ENCODE measurements at regions not wholly inside any gene's neighbourhood (a gene's known extent, or its start where the extent isn't known, plus 50 kb on each side); places are given as distances from the start of the nearest gene placed in this dataset.

DNA sequence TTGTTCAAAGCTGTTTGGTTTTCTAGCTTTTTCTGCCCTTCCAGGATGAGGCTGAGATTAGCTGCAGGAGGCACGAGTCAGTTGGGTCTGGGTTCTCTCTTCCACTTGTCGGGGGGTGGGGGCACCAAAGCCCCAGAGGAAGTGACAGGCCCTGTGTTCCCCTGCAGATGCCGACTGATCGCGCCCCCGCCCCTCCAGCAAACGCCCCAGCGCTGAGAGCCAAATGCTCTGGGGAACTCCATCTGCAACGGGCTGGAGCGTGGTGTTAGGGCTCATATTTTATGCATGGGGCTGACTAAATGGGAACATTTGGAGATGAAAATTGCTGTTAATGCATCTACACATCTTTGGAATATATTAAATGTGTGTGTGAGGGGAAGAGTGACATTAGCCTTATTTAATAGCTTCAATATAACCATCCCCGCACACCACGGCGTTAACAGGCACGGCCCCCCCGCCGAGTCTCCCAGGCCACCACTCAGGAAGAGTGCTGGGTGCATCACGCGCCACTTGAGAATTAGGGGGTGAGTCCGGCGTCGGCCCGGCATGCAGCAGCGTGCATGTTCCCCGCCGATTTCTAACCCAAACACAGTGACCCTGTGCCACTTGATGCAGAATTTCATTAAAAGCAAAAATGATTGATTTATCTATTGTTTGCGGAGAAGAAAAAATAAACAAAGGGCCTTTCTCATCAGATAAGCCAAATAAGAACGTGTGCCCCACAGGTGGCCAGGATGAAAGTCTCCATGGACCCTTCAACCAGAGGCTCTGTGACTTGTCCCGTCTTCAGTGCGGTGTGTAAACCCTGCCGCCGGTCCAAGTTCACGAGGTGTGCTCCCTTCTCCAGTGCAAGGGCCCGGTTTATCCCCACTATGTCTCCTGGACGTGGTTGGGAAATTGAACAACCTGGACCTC is 165.0 kb upstream of the RTL1 start:
- DNase-seq (ENCODE audit: low read depth), result no peak

DNA sequence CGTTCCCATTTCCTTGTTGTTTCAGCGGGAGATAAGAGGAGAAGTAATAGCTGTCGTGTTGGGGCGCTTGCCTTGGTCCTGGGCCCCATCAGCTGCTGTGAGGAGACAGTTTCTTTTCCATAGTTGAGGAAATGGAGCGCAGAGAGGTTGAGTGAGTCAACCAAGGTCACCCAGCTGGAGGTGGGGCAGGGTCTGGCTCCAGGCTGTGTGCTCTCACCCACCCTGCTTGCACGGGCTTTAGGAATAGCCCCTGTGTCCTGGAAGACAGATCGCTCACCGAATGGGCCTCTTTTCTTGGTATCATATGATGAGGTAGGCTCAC is 165.7 kb upstream of the RTL1 start:
- no peak for DNase-seq (ENCODE audit: low read depth)

DNA sequence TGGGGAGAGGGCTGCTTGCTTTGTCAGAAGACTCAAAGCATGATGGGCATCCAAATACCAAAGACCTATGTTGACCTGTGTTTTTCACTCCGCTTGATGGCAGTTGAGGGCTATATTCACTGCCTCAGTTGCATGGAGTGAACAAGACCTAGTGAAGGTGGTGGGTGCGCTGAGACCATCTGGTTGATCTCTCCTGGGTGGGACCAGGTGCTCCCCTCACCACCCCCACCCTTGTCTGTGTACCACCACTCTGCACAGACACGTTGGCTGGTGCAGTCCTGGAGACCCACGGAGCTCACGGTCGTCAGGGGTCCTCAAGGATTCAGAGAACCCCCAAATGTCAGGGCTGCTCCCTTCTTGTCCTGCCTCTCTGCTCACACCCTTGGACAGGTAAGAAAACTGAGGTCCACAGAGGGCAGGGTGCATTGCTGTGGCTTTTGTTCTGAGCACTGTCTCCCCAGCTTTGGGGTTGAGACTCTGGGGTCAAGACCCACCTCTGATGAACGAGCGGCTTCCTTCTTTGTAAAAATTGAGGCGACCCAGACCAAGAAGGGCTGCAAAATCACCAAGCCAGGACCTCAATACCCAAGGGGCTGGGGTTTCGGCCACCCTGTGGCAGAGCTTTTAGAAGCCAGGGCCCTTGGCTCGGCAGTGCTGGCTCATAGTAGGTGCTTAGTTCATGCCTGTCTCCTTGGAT is 166.3 kb upstream of the RTL1 start:
- DNase-seq (ENCODE audit: low read depth), result no peak

DNA sequence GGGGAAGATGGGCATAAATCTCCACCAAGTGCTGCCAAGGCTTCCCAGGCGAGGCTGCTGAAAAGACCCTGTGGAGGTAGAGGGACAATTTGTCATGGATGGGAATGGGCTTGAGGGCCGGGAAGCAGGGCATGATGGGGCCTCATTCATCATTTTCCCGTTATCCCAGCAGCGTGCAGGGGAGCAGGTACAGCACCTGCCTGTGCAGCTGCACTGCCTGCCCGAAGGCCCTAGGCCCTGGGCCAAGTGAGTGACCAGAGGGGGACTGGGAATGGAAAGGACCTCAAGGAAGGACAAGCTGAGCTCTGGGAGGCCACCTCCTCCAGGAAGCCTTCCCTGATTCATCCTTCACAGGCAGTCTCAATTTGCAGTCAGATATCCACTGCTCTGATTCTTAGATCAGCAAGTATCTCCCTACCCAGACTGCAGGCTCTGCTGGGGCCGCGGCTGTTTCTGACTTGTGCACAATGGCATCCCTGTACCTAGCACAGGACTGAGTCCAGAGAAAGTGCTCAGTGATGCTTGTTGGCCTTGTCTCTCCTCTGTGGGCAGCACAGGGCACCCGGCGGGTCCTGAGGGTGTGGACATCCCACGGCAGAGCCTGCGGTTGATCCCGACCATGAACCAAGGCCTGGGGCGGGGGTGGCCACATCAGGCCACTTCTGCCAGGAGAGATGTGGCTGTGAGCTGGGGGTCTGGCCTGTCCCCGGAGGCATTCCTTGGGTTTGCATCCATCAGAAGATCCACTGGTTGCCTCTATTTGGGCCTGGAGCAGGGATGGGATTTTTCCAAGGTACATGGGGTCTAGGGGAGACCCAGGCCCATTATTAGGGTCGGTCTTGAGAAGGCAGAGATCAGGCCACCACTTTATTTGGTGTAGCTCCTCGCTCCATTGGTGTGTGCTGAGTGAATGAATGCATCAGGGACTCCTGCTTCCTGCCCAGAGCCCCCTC is 167.3 kb upstream of the RTL1 start:
- DNase-seq (ENCODE audit: low read depth), result no peak

DNA sequence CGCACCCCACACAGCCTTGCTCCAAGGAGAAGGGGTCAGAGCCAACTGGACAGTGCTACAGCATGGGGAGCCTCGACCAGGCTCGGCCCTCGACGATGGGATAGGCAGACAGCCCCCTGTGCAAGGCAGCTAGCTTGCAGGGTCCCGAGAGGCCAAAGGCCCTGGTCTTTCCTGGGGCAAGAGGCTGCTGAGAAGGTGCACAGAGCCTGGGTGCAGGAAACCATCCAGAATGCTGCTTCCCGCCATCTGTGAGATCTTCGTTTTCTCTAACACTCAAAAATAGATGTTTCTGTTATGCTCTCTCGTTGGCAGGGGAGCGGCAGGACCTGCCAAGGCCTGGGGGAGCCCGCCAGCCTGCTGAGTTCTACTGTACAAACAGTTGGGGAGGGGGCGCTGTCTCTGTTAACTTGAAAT is 168.0 kb upstream of the RTL1 start:
- DNase-seq (ENCODE audit: low read depth), result no peak

DNA sequence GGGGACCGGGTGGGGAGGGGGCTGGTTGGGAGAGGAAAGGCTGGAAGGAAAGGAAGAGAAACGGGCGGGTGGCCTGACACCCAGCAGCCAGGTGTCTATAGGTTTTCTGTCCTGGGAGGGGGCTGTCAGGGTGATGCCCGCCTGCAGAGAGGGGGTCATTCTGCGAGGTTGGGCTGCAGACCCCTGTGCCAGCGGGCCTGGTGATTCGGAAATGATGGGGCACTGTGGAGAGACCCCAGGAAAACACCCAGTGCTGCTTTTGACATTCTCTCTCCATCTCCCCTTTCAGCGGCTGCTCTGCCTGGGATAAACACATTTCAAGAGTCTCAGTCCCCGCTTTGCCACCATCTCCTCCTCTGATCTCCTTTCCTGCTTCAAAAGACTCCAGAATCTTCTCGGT is 168.5 kb upstream of the RTL1 start:
- no peak for DNase-seq (ENCODE audit: low read depth)

DNA sequence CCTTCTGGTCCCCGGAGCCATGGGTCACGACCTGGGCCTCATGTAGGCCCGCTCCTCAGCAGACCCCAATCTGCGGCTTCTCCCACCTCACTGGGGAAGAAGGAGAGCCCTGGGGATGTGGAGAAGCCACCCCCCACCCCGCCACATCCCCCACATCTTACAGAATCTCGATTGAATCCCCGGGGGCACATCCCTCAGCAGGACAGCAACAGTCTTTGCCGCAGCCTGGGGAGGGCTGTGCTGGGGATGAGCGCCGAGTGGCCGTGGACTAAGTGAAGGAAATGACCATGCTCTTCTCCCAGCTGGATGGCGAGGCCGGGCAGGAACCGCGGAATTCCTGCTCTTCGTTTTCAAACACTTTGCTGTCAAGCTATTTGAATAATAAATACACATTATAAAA is 169.0 kb upstream of the RTL1 start:
- no peak for DNase-seq (ENCODE audit: low read depth)

DNA sequence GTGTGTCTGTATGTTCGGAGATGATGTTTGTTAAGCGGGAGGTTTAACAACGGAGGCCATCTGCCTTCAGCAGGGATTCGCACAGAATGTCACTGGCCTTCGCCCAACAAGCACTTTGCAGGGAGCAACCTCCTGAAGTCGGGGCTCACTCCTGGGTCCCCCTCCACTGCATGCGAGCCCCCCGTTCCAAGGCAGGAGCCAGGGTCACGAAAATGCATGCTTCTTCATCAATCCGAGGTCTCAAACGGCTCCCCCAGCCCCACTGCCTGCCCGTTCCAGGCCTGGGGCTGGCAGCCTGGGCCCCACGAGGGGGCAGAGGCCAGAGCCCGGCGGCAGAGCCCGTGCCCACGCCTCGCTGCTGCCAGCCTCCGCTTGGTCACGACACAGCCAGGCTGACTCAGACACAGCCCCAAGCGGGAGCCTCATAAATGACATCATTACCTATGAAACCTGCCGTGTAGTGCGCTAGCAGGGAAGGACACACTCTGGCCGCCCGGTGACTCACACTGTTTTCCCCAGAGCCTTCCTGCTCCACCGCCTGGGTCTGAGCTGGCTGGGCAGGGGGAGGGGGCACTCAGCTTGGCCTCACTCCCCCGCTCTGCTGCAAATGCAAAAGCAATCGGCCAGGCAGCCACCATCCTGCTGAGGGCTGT is 169.5 kb upstream of the RTL1 start:
- no peak for DNase-seq (ENCODE audit: low read depth)

DNA sequence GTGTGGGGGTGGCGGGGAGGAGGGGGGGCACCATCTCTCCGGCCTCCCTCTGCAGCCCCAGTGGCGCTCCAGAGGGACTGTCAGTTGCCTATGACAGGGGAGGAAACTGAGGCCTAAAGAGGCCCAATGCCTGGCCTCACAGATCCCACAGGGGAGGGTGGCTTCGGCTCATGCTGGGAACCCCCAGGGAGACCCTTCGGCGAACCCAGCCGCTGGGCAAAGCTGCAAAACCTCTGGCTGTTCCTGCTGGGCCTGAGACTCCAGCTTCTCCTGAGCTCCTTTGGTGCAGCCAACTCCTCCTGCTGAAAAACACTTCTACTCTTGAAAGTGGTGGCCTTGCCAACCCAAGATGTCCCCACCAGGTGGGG is 170.1 kb upstream of the RTL1 start:
- no peak for DNase-seq (ENCODE audit: low read depth)

DNA sequence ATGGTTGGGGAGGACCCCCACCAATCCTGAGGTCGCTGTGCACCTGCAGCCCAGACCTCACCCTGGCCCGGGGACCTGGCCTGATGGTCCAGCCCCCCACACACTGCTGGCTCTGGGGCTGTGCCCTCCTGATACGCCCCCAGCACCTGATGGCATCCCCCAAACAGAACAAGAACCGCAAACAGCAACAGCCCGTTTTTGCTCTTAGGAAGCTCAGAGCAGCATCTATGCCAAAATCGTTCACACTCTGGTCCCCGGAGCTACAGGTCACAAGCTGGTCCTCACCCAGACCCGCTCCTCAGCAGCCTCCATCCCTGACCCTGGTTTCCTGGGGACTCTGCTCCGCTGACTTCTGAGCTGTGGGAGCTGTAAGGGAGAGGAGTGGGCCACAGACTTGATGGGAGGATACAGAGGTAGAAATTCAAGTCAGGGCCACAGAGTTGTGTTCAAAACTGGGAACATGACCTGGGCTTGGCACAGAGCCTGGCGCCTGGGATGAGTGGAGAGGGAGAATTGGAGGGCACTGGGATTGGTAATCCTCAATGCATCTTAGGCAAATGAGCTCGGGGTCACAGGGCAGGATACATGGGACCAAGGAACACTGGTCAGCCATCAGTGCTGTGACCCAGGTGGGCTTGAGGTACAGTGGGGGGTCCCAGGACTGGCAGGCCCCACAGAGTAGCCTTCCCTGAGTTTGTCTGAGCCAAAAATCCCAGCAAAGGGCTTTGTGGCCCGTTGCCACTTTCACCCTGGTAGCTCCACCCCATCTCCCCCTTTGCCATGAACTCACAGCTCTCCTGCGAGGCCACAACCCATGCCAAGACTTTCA is 170.9 kb upstream of the RTL1 start:
- DNase-seq (ENCODE audit: low read depth), result no peak

DNA sequence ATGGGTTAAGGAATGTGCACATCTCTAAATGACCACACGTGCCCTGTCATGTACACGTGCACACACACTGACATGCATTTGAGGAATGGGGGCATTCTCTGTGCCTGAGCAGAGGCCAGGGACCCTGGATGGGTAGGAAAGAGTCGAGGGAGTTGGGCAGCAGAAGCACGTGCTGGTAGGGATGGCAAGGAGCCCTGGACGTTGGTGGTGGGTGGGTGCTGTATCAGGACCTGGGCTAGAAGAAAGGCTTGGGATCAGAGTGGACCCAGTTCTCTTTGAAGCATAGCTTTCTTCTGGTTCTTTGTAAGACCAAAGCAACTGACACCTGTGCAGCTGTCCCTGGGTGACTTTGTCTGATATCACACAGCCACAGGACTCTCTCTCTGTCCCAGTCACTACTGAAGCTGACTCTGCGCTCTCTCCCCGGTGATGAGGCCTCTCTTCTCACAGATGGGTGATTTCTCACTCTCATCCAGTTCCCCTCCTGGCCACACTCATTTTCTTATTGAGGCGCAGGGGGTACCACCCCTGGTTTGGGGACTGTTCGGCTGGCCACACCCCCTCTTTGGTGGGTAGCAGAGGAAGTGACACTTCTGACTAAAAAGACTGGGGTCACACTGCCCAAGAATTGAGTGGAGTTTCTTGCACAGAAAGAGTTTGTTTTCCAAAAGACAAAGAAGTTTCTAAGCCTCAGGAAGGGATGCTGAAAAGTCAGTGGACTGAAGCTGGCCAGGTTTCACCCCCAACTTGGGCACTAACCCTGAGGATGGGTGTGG is 171.7 kb upstream of the RTL1 start:
- no peak for DNase-seq (ENCODE audit: low read depth)

DNA sequence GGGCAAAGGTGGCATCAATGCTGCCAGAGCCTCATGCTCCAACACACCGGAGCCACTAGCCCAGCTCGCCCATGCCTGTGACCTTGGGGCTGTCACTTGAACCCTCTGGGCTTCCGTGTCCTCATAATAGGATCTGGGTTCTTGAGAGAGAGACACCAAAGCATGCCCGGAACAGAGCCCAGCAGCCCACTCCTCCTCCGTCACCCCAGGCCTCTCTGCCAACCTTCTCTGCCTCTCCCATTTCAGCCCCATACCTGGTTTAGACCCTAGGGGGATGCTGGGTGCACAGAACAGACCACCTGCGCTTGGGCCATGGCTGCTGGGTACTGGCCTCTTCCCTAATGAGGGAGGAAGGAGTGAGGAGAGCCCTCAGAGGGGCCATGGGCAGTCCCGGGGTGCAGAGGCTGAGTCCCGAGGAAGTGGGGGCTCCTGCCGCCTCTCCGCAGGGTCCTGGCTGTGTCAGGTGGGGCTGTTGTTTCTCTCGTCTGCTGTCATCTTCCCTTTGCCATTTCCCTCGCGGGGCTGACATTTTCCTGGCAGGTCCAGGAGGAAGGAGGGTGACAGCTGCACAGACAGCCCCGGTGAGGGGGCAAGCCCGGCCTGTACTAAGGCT is 172.4 kb upstream of the RTL1 start:
- no peak for DNase-seq (ENCODE audit: low read depth)

DNA sequence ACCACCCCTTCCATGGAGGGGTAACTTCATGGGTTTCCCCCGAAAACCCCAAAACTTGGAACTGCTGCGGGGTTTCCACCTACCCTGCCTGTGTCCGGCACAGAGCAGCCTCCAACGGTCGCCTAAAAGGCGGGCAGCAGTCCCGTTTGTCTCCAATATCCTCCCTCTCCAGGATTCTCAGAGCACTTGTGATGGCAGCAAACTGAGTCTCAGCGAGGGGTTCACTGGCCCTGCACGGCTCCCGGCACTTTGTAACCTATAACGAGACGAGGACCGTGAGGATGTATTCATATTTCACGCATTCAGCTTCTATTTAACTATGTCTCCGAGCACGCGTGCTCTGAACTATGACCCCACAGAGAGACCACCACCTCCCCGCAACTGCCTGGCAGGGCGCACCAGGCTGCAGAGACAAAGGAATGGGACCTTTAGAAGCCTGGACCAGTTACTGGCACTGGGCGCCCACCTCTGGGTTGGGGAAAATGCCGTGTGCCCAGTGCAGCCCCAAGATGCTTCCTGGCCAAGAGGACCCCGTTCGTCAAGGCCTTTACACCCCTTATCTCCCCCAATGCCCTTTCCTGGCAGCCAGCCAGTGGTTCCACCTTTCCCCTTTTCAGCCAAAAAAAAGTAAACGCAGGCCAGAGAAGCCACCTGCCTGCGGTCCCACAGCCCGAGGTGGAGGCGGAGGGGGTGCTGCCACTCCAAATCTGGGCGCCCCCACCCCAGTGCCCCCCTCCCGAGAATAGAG is 173.1 kb upstream of the RTL1 start:
- DNase-seq (ENCODE audit: low read depth), result no peak

DNA sequence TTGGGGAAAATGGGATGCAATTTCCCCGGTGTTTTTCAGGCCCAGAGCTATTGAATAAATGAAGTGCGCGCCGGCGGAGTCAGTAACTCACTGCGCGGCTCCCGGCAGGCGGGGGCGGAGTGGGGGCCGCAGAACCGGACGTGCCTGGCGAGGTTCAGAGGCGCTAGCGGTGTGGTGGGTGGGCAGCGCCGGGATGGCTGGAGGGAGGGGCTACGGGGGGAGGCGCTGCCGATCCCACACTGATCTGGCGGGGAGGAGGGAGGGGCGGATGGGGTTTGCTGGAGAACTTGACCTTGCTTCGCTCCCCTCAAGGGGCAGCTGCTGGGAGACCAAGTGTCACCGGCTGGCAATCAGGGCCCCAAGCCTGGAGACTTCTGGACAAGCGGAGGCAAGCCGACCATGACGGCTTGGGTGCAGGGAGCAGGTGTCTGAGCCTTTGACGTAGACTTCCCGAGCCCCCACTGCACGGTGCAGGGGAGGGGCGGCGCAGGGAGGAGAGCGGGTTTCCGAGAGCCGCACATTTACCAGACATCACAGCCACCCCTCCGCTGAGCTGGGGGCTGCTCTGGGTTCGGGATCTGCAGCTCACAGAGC is 174.1 kb upstream of the RTL1 start:
- no peak for DNase-seq (ENCODE audit: low read depth)

DNA sequence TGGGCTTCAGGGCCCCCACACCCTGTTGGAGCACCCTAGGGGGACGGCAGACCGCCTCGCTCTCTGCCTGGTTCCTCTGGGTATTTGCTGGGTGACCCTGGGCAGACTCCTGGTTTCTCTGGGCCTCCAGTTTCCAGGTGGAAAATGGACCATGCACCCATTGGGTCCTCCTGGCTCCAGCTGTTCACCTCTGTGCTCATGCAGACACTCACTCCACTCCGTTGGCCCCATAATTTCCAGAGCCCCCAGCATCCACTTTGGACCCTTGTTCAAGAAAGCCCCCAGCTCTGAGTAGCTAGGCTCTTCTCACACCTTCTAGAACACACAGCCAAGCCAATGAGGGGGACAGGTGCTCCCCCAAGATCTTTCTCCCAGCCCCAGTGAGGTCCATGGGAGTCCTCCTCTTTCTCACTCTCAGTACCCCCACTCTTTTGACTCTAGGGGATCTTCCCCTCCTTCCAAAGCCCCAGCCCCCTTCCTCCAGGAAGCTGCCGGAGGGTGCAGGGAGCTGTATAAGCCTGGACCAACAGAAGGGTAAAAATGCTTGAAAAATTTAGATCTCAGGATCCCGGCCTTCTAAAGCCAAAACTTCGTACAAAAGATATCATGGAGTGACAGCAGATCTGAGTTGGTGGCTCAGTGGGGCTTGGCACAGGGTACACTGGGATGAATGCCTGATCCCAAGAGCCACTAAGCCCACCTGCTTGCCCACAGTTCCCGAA is 174.8 kb upstream of the RTL1 start:
- no peak for DNase-seq (ENCODE audit: low read depth)

DNA sequence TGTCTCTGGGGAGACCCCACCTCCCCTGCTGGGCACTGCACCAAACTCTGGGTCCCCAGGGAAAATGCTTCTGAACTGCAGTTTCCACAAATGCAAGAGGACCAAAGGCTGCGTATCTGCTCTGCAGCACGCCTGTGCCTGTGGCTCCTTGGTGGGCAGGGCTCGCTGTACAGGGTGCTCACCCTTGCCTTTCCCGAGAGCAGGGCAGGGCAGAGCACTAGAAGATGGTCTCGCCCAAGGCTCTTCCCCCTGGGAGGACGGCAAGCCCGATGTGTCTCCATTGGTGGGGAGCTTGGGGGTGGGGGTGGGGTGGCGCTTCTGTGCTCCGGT is 175.3 kb upstream of the RTL1 start:
- no peak for DNase-seq (ENCODE audit: low read depth)

DNA sequence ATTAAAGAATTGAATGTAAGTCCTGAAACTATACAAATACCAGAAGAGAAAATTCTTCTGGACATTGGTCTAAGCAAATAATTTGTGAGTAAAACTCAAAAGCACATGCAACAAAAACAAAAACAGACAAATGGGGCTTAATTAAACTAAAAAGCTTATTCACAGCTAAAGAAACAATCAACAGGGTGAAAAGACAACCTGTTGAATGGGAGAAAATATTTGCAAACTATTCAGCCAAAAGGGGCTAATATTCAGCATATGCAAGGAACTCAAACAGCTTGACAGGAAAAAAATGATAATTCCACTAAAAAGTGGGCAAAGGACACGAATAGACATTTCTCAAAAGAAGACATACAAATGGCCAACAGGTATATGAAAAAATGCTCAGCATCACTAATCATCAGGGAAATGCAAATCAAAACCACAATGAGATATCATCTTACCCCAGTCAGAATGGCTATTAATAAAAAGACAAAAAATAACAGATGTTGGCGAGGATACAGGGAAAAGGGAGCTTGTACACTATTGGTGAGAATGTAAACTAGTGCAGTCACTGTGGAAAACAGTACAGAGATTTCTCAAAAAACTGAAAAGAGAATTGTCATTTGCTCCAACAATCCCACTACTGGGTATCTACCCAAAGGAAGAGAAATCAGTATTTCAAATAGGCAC is 177.5 kb upstream of the RTL1 start:
- DNase-seq (ENCODE audit: low read depth), result no peak

DNA sequence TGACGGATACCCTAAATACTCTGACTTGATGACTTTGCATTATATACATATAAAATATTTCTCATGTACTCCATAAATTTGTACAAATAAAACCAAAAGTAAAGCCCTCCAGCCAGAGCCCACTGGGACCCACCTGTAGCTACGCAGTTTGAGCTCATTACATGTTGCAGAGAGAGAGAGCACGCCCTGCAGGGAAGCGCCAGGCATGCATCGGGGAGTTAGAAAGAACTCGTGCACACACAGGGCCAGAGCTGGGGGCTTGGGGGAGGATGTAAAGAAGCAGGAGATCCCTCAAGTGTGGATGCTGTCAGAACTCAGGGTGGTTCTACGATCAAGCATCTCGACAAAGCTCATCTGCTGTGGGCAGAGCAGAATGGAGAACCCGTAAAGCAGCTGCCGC is 178.5 kb upstream of the RTL1 start:
- DNase-seq (ENCODE audit: low read depth), result no peak

Measured in stimulated activated CD8-positive, alpha-beta memory T cell treated with anti-CD3 and anti-CD28 coated beads, Interleukin-4, amount 100 ng/mL, for 24 hours (primary cell).